Ovary (tissue), 1 donor: ENCODE measurements at regions not wholly inside any gene's neighbourhood (a gene's known extent, or its start where the extent isn't known, plus 50 kb on each side); places are given as distances from the start of the nearest gene placed in this dataset.

Source experiments
- EP300 ChIP-seq: sonication (generic); formaldehyde crosslinking; IDR thresholded peaks from one replicate; pipeline ENCODE4 v1.6.1; 2017; ENCODE audit warnings: antibody characterized with exemption
- POLR2A ChIP-seq: fragments of 450-650 bp; IDR thresholded peaks from one replicate; pipeline ENCODE4 v1.6.1; 2017; ENCODE audit warnings: antibody characterized with exemption, mild to moderate bottlenecking, moderate library complexity

- TF ChIP-seq POLR2A (no peak), EP300 (no peak)
Observed at GRCh38 chr2:150925611-150926010, 336.1 kb downstream of the RBM43 start.
